H9 (cell line): ENCODE measurements at regions not wholly inside any gene's neighbourhood (a gene's known extent, or its start where the extent isn't known, plus 50 kb on each side); places are given as distances from the start of the nearest gene placed in this dataset.

ENCODE experiments used
- DNase-seq: peaks from one replicate; pipeline ENCODE4 v3.0.0-alpha.2; 2017
- H2AFZ ChIP-seq: one replicate; pipeline ENCODE4 v1.6.1; 2013; ENCODE audit warnings: mild to moderate bottlenecking, low read length, control low read depth, moderate library complexity
- H2AK5ac ChIP-seq: 2 replicates; pipeline ENCODE4 v1.6.1; 2013; ENCODE audit warnings: low read length, control low read depth, mixed read lengths; ENCODE audit not compliant: insufficient read length
- H2BK120ac ChIP-seq: one replicate; pipeline ENCODE4 v1.6.1; 2013; ENCODE audit warnings: low read depth, mild to moderate bottlenecking, low read length, control low read depth, inconsistent platforms; ENCODE audit not compliant: poor library complexity, severe bottlenecking
- H2BK12ac ChIP-seq: 2 replicates; pipeline ENCODE4 v1.6.1; 2013; ENCODE audit warnings: low read length, control low read depth, mixed read lengths, low read depth; ENCODE audit not compliant: insufficient read length
- H2BK15ac ChIP-seq: 2 replicates; pipeline ENCODE4 v1.6.1; 2013; ENCODE audit warnings: low read depth, low read length, control low read depth
- H2BK20ac ChIP-seq: one replicate; pipeline ENCODE4 v1.6.1; 2013; ENCODE audit warnings: low read depth, mild to moderate bottlenecking, low read length, control low read depth, inconsistent platforms; ENCODE audit not compliant: poor library complexity, severe bottlenecking
- H2BK5ac ChIP-seq: 2 replicates; pipeline ENCODE4 v1.6.1; 2013; ENCODE audit warnings: low read length, control low read depth, mixed read lengths; ENCODE audit not compliant: insufficient read length
- H3K14ac ChIP-seq: 2 replicates; pipeline ENCODE4 v1.6.1; 2013; ENCODE audit warnings: low read length, control low read depth; ENCODE audit not compliant: insufficient read depth
- H3K18ac ChIP-seq: 2 replicates; pipeline ENCODE4 v1.6.1; 2013; ENCODE audit warnings: low read depth, mild to moderate bottlenecking, mixed read lengths, low read length, control low read depth; ENCODE audit not compliant: insufficient read length
- H3K23ac ChIP-seq: 2 replicates; pipeline ENCODE4 v1.6.1; 2013; ENCODE audit warnings: low read length, control low read depth, mixed read lengths, low read depth; ENCODE audit not compliant: insufficient read length
- H3K23me2 ChIP-seq: 2 replicates; pipeline ENCODE4 v1.6.1; 2013; ENCODE audit warnings: low read depth, mild to moderate bottlenecking, mixed read lengths, low read length, control low read depth; ENCODE audit not compliant: insufficient read length, poor library complexity, severe bottlenecking
- H3K27ac ChIP-seq: 2 replicates; pipeline ENCODE4 v1.5.1; 2013; ENCODE audit warnings: low read length, control low read depth, mixed read lengths, low read depth; ENCODE audit not compliant: insufficient read length
- H3K27me3 ChIP-seq: 2 replicates; pipeline ENCODE4 v1.6.1; 2013; ENCODE audit warnings: low read length, control low read depth, inconsistent platforms; ENCODE audit not compliant: insufficient read depth
- H3K4ac ChIP-seq: 2 replicates; pipeline ENCODE4 v1.6.1; 2013; ENCODE audit warnings: low read depth, mild to moderate bottlenecking, control low read depth, inconsistent platforms, low read length, moderate library complexity
- H3K4me1 ChIP-seq: 2 replicates; pipeline ENCODE4 v1.6.1; 2013; ENCODE audit warnings: low read length, control low read depth, inconsistent platforms; ENCODE audit not compliant: insufficient read depth
- H3K4me2 ChIP-seq: 2 replicates; pipeline ENCODE4 v1.6.1; 2013; ENCODE audit warnings: low read length, control low read depth, mixed read lengths; ENCODE audit not compliant: insufficient read length, insufficient read depth
- H3K56ac ChIP-seq: 2 replicates; pipeline ENCODE4 v1.6.1; 2013; ENCODE audit warnings: low read depth, mild to moderate bottlenecking, mixed read lengths, low read length, control low read depth; ENCODE audit not compliant: insufficient read length
- H3K79me1 ChIP-seq: 2 replicates; pipeline ENCODE4 v1.6.1; 2013; ENCODE audit warnings: low read depth, mild to moderate bottlenecking, moderate library complexity, low read length, control low read depth, inconsistent platforms; ENCODE audit not compliant: insufficient read depth, poor library complexity, severe bottlenecking
- H3K79me2 ChIP-seq: 2 replicates; pipeline ENCODE4 v1.6.1; 2013; ENCODE audit warnings: low read length, control low read depth, inconsistent platforms; ENCODE audit not compliant: insufficient read depth
- H3K9ac ChIP-seq: 2 replicates; pipeline ENCODE4 v1.6.1; 2013; ENCODE audit warnings: low read length, control low read depth, mixed read lengths; ENCODE audit not compliant: insufficient read length; ENCODE audit errors: extremely low read depth
- H3K9me3 ChIP-seq: one replicate; pipeline ENCODE4 v1.6.1; 2013; ENCODE audit warnings: low read depth, low read length, inconsistent platforms; ENCODE audit not compliant: control insufficient read depth
- H3T11ph ChIP-seq: one replicate; pipeline ENCODE4 v1.6.1; 2013; ENCODE audit warnings: mild to moderate bottlenecking, low read length, control low read depth, inconsistent platforms
- H4K20me1 ChIP-seq: one replicate; pipeline ENCODE4 v1.6.1; 2013; ENCODE audit not compliant: control insufficient read depth, insufficient read length, insufficient read depth
- H4K5ac ChIP-seq: 2 replicates; pipeline ENCODE4 v1.6.1; 2013; ENCODE audit warnings: low read depth, mild to moderate bottlenecking, mixed read lengths, low read length, control low read depth; ENCODE audit not compliant: insufficient read length
- H4K8ac ChIP-seq: replicated peaks from 2 replicates; pipeline ENCODE4 v1.6.1; 2013; ENCODE audit warnings: low read length, control low read depth, mixed read lengths, low read depth; ENCODE audit not compliant: insufficient read length
- H4K91ac ChIP-seq: 2 replicates; pipeline ENCODE4 v1.6.1; 2013; ENCODE audit warnings: low read depth, mild to moderate bottlenecking, moderate library complexity, mixed read lengths, low read length, control low read depth; ENCODE audit not compliant: insufficient read length
- H3K27ac Mint-ChIP-seq, 3 experiments: 2 replicates in 2 of 3; 3 replicates in 1 of 3; pipeline ENCODE4 v1.8.0; 2020 to 2021; ENCODE audit warnings: mixed read lengths in 3 of 3, mild to moderate bottlenecking in 1 of 3, moderate library complexity in 1 of 3
- H3K27me3 Mint-ChIP-seq: 2 replicates; pipeline ENCODE4 v1.8.0; 2021; ENCODE audit warnings: low read depth, mild to moderate bottlenecking, moderate library complexity, mixed read lengths
- H3K36me3 Mint-ChIP-seq, 3 experiments: 2 replicates in 2 of 3; 3 replicates in 1 of 3; pipeline ENCODE4 v1.8.0; 2020 to 2021; ENCODE audit warnings: low read depth in 3 of 3, mixed read lengths in 3 of 3; ENCODE audit not compliant: insufficient read depth in 1 of 3
- H3K4me1 Mint-ChIP-seq, 2 experiments: 2 replicates each; pipeline ENCODE4 v1.8.0; 2020; ENCODE audit warnings: mixed read lengths in 2 of 2
- H3K4me3 Mint-ChIP-seq, 2 experiments: 2 replicates in 1 of 2; 3 replicates in 1 of 2; pipeline ENCODE4 v1.8.0; 2020 to 2021; ENCODE audit warnings: mild to moderate bottlenecking in 2 of 2, mixed read lengths in 2 of 2, moderate library complexity in 1 of 2
- H3K9me3 Mint-ChIP-seq, 2 experiments: 2 replicates in 1 of 2; 3 replicates in 1 of 2; pipeline ENCODE4 v1.8.0; 2020; ENCODE audit warnings: mild to moderate bottlenecking in 2 of 2, mixed read lengths in 2 of 2, moderate library complexity in 1 of 2
- TF ChIP-seq, protein P1 (sequence below): fragments of 200-600 bp; sonication (generic); conservative IDR thresholded peaks from 3 replicates; pipeline ENCODE4 v1.8.0; 2021; ENCODE audit warnings: antibody characterized with exemption, mild to moderate bottlenecking

DNA sequence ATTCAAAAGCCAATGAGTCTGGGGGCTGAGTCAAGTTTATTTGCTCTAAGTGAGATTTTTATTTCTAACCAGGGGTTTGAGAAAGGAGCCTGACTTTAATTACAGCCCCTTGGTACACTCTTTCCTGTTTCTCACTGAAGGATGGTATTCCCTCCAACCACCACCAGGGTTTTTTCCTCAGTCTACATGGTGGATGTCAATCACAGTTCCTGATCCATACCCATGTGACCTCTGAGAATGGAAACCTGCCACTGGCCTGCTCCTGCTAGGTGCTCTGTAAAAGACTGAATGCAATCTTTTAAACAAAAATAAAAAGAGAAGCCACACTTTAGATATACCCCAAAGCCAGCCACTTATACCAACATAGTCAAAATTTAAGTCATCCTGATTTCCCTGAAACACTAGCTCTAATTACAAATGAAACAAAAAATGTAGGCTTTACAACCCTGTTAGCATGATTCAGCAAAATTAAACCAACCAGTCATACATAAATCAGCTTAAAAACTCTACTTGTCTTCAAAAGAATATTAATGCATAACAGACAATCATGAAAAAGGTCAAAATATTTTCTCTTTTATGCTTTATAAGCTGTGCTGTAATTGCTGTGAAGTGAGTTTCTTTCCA lies 112.1 kb upstream of the NWD2 start:
- H4K8ac ChIP-seq, result no peak overlapping the region
- no peak overlapping the region for H3K27ac ChIP-seq
- no peak overlapping the region for H3K9ac ChIP-seq
- H2AK5ac ChIP-seq, result no peak overlapping the region
- Mint-ChIP-seq H3K4me3 (no peak overlapping the region), H3K9me3 (no peaks in the 10 kb centered on the region), H3K36me3 (no peaks in the 10 kb centered on the region), H3K4me1 (no peaks in the 10 kb centered on the region), H3K27me3 (no peaks in the 10 kb centered on the region), H3K27ac (no peak overlapping the region)
- no peak overlapping the region for H4K5ac ChIP-seq
- H3K4me2 ChIP-seq, result no peak overlapping the region
- H3K79me1 ChIP-seq, result no peaks in the 10 kb centered on the region
- H3K23ac ChIP-seq, result no peak overlapping the region
- DNase-seq, result no peak
- no peak overlapping the region for H3K18ac ChIP-seq
- H3K56ac ChIP-seq, result no peak overlapping the region
- H3K23me2 ChIP-seq, result no peaks in the 10 kb centered on the region
- H4K91ac ChIP-seq, result no peak overlapping the region
- no peak overlapping the region for H2BK15ac ChIP-seq
- TF ChIP-seq, protein P1, sequence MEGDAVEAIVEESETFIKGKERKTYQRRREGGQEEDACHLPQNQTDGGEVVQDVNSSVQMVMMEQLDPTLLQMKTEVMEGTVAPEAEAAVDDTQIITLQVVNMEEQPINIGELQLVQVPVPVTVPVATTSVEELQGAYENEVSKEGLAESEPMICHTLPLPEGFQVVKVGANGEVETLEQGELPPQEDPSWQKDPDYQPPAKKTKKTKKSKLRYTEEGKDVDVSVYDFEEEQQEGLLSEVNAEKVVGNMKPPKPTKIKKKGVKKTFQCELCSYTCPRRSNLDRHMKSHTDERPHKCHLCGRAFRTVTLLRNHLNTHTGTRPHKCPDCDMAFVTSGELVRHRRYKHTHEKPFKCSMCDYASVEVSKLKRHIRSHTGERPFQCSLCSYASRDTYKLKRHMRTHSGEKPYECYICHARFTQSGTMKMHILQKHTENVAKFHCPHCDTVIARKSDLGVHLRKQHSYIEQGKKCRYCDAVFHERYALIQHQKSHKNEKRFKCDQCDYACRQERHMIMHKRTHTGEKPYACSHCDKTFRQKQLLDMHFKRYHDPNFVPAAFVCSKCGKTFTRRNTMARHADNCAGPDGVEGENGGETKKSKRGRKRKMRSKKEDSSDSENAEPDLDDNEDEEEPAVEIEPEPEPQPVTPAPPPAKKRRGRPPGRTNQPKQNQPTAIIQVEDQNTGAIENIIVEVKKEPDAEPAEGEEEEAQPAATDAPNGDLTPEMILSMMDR, result peak; percentile 60
- H3K9me3 ChIP-seq, result no peaks in the 10 kb centered on the region
- H3K79me2 ChIP-seq, result no peaks in the 10 kb centered on the region
- no peak overlapping the region for H3T11ph ChIP-seq
- no peaks in the 10 kb centered on the region for H4K20me1 ChIP-seq
- H2BK20ac ChIP-seq, result no peak overlapping the region
- H2AFZ ChIP-seq, result no peak overlapping the region
- no peaks in the 10 kb centered on the region for H3K27me3 ChIP-seq
- H2BK5ac ChIP-seq, result no peak overlapping the region
- no peak overlapping the region for H3K4ac ChIP-seq
- H2BK120ac ChIP-seq, result no peak overlapping the region
- H3K14ac ChIP-seq, result no peak overlapping the region
- H3K4me1 ChIP-seq, result no peaks in the 10 kb centered on the region
- H2BK12ac ChIP-seq, result no peak overlapping the region
